Ovary (tissue), 3 donors: ENCODE measurements at regions not wholly inside any gene's neighbourhood (a gene's known extent, or its start where the extent isn't known, plus 50 kb on each side); places are given as distances from the start of the nearest gene placed in this dataset.

Experiments used
- EP300 ChIP-seq: sonication (generic); formaldehyde crosslinking; IDR thresholded peaks from one replicate; pipeline ENCODE4 v1.6.1; 2017; ENCODE audit warnings: antibody characterized with exemption
- POLR2A ChIP-seq: fragments of 450-650 bp; IDR thresholded peaks from one replicate; pipeline ENCODE4 v1.6.1; 2017; ENCODE audit warnings: antibody characterized with exemption, mild to moderate bottlenecking, moderate library complexity
- TF ChIP-seq, protein P1 (sequence below), 3 donors: fragments of 450-650 bp in 2 of 3; fragments of 200-600 bp in 1 of 3; IDR thresholded peaks; one replicate each; pipeline versions ENCODE4 v1.5.1 to v1.8.0; 2016 to 2022; ENCODE audit warnings: antibody characterized with exemption in 3 of 3, mild to moderate bottlenecking in 1 of 3
- donor health status: DM: no; HTN: no; CAD: no.

DNA sequence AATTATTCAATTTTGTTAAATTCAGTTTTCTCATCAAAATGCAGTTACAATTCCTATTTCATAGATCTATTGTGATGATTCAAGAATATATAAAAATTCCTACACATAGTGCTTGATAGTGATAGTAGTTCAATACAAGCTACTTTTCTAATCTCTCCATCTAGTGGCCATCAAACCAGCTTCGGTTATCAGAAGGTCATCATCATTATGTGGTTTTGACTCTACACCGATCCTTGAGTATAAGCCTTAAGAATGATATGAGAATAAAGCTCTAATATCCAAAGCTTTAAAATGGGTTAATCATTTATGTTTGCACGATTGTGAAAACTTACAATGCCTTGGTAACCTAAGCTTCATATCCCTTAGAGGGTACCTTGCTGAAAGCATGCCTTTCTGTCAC lies 167.5 kb upstream of the PREP start:
- TF ChIP-seq, protein P1, sequence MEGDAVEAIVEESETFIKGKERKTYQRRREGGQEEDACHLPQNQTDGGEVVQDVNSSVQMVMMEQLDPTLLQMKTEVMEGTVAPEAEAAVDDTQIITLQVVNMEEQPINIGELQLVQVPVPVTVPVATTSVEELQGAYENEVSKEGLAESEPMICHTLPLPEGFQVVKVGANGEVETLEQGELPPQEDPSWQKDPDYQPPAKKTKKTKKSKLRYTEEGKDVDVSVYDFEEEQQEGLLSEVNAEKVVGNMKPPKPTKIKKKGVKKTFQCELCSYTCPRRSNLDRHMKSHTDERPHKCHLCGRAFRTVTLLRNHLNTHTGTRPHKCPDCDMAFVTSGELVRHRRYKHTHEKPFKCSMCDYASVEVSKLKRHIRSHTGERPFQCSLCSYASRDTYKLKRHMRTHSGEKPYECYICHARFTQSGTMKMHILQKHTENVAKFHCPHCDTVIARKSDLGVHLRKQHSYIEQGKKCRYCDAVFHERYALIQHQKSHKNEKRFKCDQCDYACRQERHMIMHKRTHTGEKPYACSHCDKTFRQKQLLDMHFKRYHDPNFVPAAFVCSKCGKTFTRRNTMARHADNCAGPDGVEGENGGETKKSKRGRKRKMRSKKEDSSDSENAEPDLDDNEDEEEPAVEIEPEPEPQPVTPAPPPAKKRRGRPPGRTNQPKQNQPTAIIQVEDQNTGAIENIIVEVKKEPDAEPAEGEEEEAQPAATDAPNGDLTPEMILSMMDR (IDR thresholded peaks at IDR 0.05): no peak
- TF ChIP-seq POLR2A (no peak), EP300 (no peak)
